GM21528 (cell line): ENCODE measurements at regions not wholly inside any gene's neighbourhood (a gene's known extent, or its start where the extent isn't known, plus 50 kb on each side); places are given as distances from the start of the nearest gene placed in this dataset.
A peak's percentile ranks its signal among the peaks of the same experiment; 100 is the strongest.
"Not testable (repeated sequence)": the region's sequence is repeated elsewhere in the genome, so short reads cannot be mapped to it uniquely, and the experiment has no call there.

Experiments
- ATAC-seq: cut with Tn5 transposase; IDR thresholded peaks from one replicate; pipeline ENCODE4 v1.9.1; 2021; ENCODE audit warnings: mild to moderate bottlenecking, moderate library complexity; ENCODE audit not compliant: unreplicated experiment, low FRiP score

DNA sequence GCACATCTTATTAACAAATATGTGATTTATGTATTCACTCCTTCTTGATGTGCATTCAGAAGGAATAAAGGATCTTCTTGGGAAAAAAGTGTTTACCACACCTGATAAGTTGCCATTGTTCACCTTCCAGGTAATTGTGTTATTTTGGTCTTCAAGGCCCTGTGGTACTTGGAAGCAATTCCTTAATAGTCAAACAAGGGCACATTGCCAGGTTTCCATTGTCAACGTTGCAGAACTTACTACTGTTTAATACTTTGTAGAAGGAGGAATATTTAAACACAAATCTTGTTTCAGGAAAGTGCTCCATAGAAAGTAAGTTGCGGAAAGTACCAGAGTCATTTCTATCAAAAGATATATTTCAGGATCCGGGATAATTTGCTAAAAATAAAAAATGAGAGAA is 129.5 kb upstream of the SGK1 start:
- ATAC-seq = no peak

GRCh38 chr6:134446896-134447295 is 129.0 kb upstream of the SGK1 start:
- no peak for ATAC-seq

- ATAC-seq = no peak
These were observed 128.4 kb upstream of the SGK1 start for GRCh38 chr6:134446218-134446848.

DNA sequence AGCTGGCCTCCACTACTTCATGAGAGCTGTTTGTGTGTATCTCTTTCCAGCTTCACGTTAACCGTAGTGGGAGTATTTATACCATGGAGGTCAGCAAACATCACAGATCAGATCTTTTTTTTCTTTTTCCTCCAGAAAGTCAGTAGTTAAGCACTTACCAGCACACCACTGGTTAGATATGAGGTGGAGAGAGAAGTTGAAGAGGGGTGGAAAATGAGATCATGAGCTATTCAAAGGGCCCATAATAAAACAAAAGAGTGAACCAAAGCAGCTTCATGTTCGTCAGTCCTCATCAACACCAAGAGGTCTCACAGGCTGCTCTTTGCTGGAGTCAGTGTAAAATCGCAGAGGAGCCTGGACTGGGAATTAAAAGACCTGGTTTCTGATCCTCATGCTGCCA is 125.1 kb upstream of the SGK1 start:
- ATAC-seq = no peak

GRCh38 chr6:134442073-134442472 is 124.2 kb upstream of the SGK1 start:
- ATAC-seq = no peak

GRCh38 chr6:134438837-134439236 is 120.9 kb upstream of the SGK1 start:
- ATAC-seq = no peak

- ATAC-seq = no peak
These were observed 119.5 kb upstream of the SGK1 start for GRCh38 chr6:134437376-134437775.

DNA sequence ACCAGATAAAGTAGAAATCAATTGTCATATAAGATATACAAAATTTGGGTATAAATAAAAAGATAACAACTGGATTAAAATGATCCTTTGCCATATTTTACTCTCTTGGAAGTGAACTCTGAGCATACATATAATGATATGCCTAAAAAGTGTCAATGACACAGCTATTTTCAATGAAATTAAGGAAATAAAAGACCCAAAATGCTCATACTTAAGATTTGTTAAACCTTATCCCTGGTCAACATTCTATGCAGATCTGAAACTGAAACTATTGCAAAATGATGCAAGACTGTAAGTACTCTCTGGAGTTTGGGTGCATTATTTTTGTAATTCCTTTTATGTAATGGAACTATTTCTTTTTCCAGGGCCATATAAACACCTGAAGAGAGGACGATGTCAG is 119.0 kb upstream of the SGK1 start:
- no peak for ATAC-seq

DNA sequence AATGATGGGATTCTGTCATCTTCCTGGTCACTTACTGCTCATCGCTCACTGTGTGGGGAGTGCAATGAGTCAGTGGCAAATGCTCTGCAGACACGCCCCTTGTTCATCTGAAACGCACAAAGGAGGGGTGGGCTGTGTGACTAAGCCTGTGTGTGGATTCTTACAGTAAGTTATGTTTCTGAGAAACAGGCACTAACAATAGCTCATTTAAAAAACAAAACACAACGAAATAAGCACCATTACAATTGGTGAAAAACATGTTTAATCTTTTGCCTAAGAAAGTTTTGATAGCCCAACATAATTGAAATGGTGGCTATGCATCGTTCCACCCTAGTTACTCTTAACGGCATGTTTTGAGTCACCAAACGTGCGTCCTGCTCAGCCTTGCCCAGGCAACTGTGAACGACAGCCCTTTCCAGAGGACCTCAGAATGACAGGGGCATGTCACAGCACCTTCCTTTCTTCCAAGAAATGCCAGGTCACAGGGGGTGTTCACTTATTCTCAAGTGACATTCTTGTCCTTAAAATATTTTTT is 118.4 kb upstream of the SGK1 start:
- ATAC-seq = peak; percentile 85

DNA sequence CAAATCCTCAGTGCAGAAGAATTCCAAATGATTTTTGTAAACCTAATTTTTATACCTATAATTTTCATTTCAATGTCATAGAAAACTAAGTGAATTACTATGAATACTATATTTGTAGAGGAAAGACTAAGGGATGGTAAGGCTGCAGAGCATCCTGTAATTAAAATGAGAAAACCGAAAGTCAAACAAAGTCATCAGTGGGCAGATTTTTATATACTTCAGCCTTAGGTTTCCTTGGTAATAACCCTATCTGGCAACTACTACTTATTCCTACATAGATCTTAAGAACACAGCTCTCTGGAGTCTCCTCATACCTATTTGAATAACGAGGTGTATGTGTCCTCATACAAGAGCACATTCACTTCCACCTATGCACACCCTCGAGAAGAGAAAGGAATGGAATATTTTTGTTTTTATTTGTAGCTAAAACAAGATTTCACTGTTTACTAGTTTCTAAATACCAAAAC is 117.9 kb upstream of the SGK1 start:
- ATAC-seq = no peak

GRCh38 chr6:134434019-134434942 is 116.4 kb upstream of the SGK1 start:
- no peak for ATAC-seq

DNA sequence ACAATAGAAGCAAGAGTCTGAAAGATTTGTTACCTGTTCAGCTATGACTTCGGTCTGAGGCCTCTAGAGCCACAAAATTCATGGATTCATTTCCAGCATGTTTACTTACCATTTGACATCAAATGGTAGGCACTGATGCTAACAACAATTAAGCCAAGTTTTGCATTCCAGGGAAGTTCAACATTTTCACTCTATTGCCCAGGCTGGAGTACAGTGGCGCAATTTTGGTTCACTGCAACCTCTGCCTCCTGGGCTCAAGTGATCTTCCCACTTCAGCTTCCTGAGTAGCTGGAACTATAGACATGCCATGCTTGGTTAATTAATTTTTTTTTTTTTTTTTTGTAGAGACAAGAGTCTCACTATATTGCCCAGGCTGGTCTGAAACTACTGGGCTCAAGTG is 114.1 kb upstream of the SGK1 start:
- ATAC-seq = no peak

GRCh38 chr6:134431421-134431859 is 113.5 kb upstream of the SGK1 start:
- no peak for ATAC-seq

DNA sequence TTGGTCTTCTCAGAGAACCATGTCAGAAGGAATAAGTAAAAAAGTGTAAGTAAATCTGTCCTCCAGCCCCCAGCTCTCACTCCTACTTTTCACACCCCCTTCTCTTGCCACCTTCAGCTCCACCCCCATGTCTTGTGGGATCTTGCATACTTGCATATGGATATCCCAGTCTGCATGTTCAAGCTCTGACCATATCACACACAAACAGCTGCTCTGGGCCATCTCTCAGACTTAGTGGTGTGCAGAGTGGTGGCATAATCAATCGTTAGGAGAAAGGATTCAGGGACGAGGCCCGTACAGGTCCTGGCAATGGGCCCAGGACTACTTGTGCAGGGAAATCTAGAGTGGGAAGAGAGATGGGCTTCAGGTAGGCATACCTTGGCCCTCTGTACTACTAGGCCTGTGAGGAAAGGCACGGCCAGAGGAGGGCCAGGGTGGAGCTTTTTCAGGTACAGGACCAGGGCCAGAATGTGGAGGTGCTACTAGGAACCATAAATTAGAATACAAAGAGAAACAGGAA is 112.0 kb upstream of the SGK1 start:
- no peak for ATAC-seq

GRCh38 chr6:134427721-134428120 is 109.8 kb upstream of the SGK1 start:
- no peak for ATAC-seq

GRCh38 chr6:134426623-134427022 is 108.7 kb upstream of the SGK1 start:
- no peak for ATAC-seq

DNA sequence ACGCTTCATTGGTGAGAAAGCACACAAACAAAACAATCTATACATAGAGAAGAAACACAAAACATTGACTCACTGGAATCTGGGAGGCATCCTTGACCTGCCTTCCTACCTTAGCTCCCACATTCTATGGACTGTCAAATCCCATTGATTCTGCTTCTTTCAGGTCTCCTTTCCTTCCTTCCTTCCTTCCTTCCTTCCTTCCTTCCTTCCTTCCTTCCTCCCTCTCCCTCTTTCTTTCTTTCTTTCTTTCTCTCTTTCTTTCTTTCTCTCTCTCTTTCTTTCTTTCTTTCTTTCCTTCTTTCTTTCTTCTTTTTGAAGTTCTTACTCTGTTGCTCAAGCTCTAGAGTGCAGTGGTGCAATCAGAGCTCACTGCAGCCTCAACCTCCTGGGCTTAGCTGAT is 108.0 kb upstream of the SGK1 start:
- not testable (repeated sequence) for ATAC-seq

DNA sequence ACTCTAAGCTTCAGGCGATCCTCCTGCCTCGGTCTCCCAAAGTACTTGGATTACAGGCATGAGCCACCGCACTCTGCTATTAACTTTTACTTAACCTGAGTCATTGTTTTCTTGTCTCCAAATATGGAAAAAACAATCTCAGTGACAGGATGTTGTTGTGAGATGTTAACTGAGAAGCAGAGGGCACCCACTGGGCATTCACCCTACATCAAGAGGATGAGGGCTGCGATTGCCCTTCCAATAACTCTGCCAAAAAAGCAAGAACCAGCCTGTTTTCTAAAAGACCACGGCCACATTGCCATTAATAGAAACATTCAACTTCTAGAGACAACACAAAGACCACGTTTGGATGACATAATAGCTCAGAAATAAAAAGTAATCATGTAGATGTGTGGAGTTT is 107.6 kb upstream of the SGK1 start:
- no peak for ATAC-seq

- ATAC-seq = no peak
These were observed 106.9 kb upstream of the SGK1 start for GRCh38 chr6:134424798-134425170.

DNA sequence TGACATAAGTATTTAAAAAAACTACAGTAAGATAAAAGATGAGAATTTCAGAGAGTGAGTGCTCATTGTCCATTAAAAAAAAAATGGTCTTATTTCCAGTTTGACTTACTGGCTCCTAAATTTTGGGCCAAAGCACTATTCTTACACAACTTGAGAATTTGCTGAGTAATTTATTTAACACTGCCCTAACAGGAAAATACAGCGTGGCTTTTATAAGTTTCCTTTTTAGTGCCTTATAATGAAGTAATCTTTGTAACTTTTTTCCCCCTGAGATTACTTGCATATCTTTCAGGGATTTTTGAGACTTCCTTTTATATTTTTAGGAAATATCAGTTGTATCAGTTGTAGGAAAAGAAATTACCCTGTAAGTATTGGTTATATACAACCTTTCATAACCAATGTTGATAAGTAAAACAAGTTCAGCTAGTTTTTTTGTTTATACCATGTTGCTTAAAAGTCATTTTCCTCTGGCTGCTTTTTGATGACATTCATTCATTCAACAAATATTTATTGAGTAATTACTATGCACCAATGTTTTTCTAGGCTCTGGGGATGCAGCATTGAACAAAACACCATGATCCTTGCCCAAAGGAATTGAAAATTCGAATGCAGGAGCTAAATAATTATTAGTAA is 106.4 kb upstream of the SGK1 start:
- ATAC-seq = no peak
